Hippocampal formation (tissue), 2 donors: ENCODE measurements at regions not wholly inside any gene's neighbourhood (a gene's known extent, or its start where the extent isn't known, plus 50 kb on each side); places are given as distances from the start of the nearest gene placed in this dataset.

Experiments used
- DNase-seq, 2 donors: peaks; one replicate each; lab custom pipeline; 2025; lab: John Stamatoyannopoulos, UW

DNA sequence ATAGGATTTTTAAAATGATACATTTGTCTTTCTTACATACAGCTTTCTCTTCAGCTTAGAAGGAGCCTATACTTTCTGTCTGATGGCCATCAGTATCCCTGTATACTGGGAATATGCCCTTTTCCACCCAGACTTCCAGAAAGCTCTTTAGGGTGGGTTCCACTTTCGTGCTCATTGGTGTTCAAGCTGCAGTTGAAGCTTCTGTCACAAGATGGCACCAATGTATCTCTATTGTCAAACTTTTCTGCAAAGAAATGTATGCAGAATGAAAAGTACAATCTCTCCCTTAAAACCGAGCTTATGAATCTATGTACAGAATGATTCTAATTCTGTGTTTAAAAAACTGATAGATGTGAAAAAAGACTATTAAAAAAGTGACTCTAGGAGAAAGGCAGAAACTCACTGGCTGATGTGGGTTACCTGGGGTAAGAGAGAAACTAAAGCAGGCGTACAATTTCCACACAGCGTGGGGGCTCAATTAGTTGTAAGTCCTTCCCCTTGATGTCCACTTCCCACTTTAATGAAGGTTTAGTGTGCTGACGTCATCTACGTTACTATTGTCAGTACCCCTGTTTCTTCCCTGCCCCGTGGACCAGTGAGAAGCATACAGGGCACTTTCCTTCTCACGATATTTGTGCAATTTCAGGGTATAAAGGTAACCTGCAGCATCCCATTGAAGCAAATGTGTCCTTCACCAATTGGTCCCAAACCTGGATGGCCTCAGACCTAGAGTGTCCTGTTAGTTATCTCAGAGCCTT is 57.3 kb upstream of the TCEAL2 start:
- DNase-seq, result peak in 1 of 2 donors; percentile 49

DNA sequence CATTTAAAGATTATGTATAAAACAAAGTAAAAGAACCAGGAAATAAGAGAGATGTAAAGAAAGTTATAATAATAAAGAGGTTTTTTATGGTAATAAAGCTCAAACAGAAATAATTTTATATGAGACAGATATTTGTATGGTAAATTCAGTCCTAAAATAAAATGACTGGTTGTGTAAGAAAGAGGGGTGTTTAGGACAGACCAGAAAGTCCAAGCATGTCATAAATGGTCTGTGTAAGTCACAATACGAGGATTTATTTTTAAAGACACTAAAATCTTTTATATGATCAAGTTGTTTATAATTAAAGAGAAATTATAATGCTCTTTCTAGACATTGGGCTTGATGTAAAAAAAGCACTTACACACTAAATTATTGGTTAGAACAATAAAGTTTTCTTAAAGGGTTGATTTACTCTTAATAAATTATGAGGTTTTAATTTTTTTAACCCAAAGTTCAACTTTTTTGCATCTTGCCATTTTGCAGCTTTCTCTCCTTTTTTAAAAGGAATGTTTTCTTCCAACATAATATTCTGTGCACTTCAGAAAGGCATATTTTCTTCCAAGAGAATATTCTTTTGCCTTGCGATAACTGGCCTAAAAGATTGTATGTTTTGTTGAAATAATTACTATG is 61.9 kb upstream of the TCEAL2 start:
- DNase-seq, result no peak

DNA sequence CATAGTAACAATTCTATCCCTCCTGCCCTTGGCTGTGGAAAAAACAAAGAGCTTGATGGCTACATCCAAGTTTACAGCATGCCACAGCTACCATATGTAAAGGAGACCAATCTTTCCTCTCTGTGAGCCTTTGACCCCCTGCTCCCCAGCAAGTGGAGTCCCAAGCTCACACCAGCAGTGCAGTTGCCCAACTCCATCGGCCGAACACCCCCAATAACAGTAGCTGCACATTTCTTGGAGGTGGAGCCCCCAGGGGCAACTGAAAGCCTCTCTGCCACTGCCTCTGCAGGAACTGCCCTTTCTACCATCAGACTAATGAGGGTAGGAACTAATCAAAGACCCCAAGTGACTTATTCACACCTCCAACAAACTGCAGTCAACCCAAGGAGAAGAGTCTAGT is 81.0 kb upstream of the TCEAL2 start:
- no peak for DNase-seq

DNA sequence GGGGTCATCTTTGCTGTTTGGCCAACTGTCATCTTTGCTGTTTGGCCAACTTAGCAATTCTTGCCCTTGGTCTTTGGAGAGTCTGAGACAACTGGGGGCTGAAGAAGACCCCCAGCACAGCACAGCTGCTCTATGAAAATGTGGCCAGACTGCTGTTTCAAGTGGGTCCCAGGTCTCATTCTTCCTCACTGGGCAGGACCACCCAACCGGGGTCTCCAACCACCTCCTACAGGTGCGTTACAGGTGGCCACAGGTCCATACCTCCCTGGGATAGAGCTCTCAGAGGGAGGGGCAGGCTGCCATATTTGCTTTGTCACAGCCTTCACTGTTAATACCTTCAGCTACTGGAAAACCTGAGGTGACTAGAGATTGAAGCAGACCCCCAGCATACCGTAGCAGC is 82.1 kb upstream of the TCEAL2 start:
- DNase-seq, result no peak

DNA sequence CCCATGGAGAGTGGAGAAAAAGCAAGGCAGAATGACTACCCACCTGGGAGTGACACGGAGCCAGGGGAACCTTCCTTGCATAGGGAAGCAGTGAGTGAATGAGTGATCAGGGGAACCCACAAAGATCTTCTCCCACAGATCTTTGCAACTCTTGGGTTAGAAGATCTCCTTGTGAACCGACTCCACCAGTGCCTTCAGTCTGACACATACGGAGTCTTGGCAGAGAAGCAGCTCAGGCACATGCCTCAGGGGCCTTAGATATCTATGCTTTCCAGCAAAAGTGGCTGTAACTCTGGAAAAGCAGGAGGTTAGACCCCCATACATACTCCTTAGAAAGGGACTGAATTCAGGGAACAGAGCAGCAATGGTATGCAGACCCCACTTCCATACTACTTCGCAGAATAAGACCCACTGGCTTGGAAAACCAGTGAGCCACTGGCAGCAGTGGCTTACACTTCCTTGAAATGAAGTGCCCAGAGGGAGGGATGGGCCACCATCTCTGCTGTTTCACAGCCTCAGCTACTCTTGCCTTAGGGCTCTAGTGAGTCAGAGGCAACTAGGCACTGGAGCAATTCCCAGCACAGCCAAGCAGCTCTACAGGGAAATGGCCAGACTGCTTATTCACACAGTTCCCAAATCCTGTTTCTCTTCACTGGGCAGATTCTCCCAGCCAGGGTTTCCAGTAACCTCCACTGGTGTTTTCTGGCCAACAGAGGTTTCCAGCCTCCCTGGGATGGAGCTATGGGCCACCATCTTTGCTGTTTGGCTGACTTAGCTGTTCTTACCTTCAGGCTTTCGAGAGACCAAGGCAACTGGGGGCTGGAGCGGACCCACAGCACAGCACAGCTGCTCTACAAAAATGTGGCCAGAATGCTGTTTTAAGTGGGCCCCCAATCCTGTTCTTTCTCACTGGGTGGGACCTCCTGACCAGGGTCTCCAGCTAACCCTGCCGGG is 82.8 kb upstream of the TCEAL2 start:
- no peak for DNase-seq

DNA sequence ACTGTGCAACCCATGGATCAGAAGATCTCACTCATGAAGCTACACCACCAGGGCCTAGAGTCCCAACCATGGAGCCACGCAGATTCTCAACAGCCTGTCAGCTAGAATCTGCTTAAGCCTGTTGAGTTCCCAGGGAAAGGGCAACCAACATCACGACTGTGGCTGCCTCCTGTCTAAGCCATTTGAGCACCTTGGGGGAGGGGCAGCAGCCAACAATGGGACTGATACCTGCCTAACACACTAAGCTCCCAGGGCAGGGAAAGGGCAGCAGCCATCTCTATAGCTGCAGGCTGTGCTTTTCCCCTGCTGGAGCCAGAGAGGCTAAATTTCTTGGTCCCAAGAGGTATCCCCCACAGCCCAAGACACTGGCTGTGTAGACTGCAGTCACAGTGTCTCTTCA is 96.5 kb upstream of the TCEAL2 start:
- no peak for DNase-seq

DNA sequence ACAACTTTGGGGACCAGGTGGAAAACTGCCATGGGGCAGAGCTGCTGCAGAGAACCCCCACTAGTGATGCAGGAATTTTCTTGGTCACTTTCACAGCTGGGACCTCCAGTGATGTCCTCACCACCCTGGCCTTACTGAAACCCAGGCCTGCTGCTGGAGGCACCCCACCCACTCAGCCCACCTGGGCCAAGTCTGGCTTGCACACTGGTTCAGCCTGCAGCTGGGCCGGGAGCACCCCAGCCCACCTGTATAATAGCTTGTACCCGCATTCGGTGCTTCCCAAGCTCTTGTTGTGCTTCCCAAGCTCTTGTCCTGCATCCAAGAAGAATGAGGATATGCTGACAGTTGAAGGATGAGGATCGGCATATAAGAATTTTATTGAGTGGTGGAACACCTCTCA is 86.4 kb upstream of the ZMAT1 start:
- DNase-seq, result no peak

DNA sequence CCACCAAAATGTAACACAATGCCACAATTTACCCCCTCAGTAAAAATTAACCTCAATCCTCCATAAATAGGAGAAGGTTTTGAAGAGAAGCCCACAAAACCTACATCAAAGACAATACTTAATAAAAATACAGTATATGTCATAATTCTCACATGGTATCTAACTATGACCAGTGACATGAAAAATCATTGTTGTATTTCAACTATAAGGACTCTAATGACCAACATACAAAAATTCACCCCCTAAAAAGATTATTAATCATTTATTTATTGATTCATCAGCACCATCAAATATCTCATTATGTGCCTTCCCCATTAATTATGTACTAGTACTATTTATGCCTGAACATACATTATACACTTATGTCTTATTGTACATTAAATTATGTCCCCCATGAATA is 77.1 kb upstream of the ZMAT1 start:
- DNase-seq, result no peak

DNA sequence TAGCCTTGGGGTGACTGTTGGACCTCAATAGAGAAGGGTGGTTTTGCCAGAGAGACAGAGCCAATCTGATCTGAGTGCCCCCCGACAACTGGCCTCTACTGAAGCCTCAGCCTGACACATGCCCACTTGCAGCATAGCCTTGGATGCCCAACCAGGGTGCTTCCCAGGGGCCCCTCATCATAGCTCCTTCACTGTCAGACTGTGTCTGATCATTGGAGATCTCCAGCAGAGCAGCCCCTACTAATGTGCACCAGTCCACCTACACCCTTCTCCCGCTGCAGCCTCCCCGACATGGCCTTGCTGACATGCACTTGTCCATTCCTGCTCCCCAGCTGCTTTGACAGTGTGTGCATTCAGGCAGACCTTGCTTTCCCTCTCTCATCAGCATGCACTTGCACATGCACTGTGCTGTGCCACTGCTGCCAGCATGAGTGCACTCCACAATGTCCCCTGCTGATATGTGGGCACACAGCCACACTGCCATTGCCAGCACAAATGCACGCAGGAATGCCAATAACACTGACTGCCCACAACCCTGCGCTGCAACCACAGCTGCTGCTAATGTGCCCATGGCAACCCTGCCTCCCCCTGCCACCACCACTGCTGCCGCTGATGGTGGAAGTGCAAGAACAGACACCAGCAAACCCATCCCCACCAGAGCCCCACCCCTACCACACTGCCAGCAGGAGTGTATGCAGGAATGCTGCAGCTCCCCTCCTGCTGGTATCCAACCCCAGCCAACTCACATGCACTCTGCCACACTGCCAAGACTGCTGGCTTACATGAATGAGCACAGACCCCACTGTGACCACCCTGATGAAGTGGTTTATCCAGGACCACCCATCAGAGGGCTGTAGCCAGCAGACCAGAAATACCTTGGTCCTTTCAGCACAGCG is 68.1 kb upstream of the ZMAT1 start:
- DNase-seq, result no peak

DNA sequence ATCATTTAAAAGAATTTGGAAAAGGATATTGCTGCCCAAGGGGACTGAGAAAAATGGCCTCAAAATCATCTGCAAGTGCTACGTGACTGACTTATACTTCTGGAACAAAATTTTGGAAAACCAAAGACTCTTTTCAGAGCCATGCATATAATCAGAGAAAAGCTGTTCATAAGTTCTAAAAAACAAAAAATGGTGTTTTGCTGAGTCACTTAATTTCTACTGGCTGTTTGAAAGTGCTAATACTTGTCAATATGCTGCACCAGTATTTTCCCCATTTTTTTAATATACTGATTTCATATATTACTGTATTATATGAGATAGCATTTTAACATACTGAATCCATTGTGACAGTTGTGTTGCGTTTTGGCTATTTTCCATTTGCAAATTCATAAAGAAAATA is 61.5 kb upstream of the ZMAT1 start:
- DNase-seq, result no peak

DNA sequence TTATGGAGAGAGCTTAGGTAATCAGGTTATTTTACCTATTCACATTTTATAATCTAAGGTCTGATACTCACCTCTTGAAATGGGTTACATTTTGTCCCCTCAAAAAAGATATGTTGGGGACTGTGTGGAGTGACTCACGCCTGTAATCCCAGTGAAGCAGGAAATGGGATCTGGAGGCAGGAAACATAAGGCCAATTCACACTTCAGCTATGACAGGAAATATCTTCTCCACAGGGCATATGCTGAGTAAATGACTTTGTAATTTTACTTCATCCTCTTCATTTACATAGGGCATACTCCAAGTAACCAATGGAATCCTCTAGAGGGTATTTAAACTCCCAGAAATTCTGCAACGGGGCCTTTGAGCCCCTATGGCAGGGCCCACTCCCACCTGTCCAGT is 54.8 kb upstream of the ZMAT1 start:
- no peak for DNase-seq
